ENCODE measurements at regions not wholly inside any gene's neighbourhood (a gene's known extent, or its start where the extent isn't known, plus 50 kb on each side); places are given as distances from the start of the nearest gene placed in this dataset.
"Not testable (repeated sequence)": the region's sequence is repeated elsewhere in the genome, so short reads cannot be mapped to it uniquely, and the experiment has no call there.

DNA sequence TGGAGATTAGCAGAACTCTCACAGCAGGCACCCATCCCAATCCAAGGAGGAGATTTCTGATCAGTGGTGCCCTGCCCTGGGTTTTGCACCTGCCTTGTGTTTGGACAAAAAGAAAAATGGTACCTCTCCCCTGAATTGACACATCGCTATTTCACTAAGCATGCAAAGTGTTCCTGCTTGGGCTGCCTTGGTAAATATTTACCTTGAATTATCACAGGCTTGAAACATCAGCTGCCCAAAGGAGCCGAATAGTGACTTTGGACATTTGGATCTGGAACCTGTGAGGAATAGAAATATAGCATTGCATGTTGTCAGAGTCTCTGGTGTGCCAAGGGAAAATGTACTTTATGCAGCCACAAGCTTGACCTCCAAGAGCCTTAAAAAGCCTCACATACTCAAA is 926.4 kb upstream of the FANCL start:
- DNase-seq (ENCODE audit: low read depth in 1 of 2, low spot score in 1 of 2): no peak

DNA sequence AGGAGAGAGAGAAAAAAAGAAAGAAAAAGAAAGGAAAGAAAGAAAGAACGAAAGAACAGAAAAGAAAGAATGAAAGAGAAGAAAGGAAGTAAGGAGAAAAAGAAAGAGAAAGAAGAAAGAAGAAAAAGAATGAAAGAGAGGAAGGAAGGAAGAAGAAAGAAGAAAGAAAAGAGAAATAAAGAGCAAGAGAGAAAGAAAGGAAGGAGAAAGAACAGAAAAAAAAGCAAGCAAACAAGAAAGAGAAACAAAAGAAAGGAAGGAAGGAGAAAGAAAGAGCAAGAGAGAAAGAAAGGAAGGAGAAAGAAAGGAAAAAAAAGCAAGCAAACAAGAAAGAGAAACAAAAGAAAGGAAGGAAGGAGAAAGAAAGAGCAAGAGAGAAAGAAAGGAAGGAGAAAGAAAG is 916.8 kb upstream of the FANCL start:
- not testable (repeated sequence) for DNase-seq (ENCODE audit: low read depth in 1 of 2, low spot score in 1 of 2)

DNA sequence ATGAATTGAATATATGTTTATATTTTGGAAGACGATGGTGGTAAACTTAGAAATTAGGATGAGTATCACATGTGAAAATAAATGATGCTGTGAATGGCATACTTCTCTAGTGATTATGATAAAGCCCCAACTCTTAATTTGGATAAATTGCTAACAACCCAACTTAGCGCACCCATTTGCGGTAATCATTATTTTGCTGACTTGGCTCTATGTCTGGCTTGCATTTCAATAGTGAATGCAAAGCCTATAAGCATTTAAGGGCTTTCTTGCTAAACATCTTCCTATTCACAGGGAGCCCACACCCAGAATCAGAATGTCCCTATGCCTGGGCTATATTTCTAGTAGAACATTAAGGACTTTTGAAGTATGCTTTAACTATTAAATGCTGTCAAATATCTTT is 910.7 kb upstream of the FANCL start:
- no peak for DNase-seq (ENCODE audit: low read depth in 1 of 2, low spot score in 1 of 2)

DNA sequence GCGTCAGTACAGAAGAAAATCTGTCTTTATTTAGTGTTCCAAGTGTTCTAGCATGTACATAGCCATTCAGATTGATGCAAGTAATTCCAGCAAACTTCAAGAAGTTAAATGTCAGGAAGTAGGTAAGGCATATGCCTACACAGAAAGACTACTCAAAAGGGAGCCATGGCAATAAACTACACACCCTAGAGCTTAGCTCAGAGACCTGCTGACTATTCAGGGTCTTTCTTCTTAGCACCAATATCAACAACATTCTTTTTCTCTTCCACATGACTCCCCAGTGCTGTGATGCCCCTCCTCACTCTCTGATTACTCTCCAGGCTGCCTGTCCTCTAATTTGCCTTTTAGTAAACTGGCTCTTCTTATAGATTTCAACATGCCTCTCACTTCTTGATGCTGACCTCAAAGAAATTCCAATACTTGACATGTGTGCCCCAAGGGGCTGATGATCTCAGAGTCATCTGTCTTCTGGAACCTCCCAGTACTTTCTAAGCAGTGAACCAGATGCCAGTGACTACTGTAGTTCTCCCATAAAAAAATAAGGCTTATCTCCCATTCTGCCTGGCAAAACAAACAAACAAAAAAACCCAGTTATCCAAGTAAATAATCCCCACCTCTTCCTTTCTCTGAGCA is 909.2 kb upstream of the FANCL start:
- DNase-seq (ENCODE audit: low read depth in 1 of 2, low spot score in 1 of 2): no peak

DNA sequence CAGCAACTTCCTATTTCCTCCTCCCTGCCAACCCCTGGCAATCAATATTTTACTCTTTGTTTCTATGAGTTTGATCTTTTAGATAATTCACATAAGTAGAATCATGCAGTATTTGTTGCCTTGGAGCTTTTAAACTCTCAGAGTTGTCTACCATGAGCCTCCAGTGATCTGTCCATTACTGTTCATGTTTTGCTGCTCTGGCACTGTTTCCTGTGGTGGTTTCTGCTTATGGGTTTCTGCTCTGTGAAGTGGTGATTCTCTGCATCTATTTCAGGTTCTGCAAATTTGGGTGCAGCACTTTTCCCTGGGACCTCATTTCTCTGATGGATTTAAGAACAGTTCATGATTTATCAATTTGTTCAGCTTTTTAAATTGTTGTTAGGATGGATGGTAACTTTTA is 908.1 kb upstream of the FANCL start:
- no peak for DNase-seq (ENCODE audit: low read depth in 1 of 2, low spot score in 1 of 2)

DNA sequence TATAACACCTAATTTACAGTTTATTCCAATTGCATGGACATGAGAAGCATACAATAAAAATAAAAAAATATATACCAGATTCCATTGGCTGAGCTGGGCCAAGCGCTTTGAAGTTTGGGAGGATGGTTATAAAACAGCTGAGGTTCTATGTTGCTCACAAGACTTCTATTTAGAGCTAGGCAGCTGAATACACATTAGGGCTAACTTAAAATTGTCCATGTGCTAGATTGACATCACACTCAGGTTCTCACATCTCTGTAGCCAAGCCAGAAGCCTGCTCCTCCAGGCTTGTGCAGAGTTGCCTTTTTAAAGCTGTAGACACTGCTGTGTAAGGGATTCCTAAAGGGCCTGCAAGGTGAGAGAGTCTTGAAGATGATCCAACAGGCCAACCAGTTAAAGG is 871.1 kb upstream of the FANCL start:
- no peak for DNase-seq (ENCODE audit: low read depth in 1 of 2, low spot score in 1 of 2)

DNA sequence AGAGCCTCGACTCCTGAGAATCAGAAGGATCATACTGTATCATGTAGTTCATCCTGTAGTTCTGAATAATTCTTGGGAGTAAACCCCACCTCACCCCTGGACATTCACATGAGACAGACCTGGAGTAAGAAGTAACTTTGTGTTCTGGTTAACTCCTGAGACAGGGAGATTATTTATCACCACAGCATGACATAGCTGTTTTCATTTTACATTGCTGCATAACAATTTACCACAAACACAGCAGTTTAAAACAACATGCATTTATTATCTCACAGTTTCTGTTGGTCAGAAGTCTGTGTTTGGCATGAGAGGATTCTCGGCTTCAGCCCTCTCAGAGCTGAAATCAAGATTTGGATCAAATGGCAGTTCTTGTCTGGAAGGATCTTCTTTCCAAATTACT is 855.8 kb upstream of the FANCL start:
- DNase-seq (ENCODE audit: low read depth in 1 of 2, low spot score in 1 of 2): no peak

DNA sequence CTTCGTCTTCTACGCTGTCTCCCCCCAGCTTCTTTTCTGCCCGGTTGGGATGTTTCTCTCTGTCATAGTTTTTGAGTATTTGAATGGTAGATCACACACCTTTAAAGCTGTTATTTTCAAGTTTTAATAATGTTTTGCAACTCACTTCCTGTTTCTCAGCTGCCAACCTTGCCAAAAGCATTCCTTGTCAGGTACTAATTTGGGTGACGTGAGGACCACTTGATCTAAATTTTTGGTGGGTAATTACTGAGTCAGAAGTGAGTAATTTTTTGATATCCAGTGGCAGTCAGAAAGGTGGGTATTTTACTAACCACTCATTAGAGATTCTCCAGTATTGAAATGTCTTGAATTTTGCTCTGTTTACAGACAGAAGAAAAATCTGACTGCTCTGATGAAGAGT is 852.4 kb upstream of the FANCL start:
- DNase-seq (ENCODE audit: low read depth in 1 of 2, low spot score in 1 of 2): no peak

DNA sequence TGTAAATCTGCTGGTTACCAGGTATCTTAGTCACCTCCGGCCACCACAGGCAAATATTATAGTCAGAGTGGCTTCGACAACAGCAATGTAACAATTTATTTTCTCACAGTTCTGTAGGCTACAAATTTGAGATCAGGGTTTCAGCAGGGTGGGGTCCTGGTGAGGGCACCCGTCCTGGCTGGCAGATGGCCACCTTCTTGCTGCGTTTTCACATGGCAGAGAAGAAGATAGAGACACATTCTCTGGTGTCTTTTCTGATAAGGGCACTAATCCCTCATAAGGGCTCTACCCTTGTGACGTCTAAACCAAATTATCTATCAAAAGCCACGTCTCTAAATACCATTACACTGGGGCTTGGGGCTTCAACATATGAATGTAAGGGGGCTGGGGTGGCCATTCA is 843.2 kb upstream of the FANCL start:
- DNase-seq (ENCODE audit: low read depth in 1 of 2, low spot score in 1 of 2): no peak

DNA sequence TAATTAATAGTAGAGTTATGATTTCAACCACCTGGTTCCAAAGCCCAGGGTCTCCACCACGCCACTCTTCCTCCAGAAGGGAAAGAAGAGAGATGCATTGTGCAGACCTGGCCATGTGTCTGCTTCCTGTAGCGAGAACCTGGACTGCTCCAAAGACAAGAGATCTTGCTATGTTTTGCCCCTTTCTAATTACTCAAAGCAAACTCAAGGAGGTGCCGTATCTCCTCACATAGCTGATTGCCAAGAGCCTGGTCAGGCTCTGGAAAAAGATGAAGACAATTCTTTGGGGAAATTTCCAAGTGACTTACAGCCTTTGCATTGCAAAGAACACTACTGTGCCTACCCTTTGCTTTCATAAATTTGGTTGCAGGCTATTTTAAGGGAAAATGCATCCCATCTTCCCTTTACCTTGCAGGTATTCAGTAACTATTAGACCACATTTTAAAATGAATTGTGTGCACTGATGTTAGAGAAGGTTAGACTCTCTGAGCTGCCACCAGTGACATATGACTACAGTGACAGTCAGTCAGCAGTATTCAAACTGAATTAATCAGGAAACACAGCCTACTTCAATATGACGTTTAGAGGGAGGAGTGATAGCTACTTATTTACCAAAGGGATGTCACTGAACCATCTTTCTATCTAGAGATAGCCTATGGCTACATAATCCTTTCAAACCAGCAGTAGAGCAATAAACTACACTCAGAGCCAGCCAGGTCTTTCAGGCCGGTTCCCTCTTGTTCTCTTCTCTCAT is 842.1 kb upstream of the FANCL start:
- no peak for DNase-seq (ENCODE audit: low read depth in 1 of 2, low spot score in 1 of 2)

DNA sequence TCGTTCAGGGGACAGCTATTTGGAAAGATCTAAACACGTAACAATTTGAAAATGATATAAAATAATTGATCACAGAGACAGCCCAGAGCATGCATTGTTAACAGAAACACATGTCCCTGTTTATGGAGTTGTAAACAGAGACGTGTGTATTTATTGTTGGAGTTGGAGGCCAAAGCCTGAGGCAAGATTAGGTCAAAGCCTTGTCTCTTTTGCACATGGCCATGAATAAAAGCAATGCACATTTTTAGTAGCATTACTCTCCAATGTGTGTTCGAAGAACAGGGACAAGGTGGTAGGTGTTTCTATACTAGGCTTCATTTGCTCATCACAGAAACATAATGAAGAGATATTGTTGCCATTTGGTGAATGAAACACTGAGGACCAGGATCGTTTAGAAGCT is 841.5 kb upstream of the FANCL start:
- no peak for DNase-seq (ENCODE audit: low read depth in 1 of 2, low spot score in 1 of 2)

DNA sequence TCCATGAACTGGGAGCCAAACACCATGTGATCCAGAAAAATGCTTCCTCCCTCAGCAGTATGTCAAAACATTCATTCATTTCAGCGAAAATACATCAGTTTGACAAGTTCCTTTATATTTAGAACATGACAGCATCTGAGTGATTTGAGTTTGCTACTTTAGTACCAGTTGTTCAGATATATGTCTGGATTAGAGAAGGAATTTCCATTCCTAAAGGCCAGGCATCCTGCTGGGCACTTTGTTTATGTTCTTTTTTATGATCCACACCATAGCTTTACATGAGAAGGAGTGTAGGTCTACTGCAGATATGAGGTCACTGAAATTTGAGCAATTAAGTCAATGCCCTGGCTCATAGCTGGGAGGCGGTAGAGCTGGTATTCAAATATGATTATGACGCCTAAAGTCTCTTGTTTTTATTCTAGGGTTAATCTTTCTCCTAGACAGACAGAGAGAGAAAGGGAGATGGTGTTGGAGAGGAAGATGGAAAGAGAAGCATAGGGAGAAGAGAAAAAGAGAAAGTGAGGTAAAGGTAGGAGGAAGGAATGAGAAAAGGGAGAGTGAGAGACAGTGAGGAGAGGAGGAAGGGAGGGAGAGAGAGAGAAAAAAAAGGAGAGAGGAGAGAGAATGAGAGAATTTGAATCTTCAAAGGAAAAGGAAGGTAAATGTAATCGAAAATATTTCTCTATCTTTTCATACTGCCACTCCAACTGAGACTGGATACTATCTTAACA is 839.5 kb upstream of the FANCL start:
- no peak for DNase-seq (ENCODE audit: low read depth in 1 of 2, low spot score in 1 of 2)

DNA sequence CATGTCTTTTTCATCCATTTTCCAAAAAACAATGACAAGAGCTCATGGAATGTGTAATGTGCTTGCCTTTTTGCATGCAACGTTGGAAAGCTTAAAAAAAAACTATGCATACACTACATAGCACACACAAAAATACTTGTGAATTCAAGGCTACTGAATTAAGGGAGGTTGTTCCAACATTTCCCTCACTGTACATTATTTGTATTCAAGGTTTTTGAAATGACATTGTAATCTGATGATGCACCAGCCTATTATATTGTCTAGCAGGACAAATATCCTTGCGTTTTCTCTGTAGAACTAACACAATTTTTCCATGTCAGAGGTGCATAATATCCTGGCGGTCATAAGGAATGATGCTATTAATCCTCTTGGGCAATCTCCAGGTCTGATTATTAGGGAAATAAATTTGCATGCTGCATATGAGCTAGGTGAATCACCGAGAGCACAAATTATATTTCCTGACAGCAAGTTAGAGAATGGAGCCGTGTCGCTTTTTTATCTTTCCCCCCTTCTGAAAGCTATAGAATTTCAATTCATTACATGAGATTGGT is 836.9 kb upstream of the FANCL start:
- no peak for DNase-seq (ENCODE audit: low read depth in 1 of 2, low spot score in 1 of 2)

DNA sequence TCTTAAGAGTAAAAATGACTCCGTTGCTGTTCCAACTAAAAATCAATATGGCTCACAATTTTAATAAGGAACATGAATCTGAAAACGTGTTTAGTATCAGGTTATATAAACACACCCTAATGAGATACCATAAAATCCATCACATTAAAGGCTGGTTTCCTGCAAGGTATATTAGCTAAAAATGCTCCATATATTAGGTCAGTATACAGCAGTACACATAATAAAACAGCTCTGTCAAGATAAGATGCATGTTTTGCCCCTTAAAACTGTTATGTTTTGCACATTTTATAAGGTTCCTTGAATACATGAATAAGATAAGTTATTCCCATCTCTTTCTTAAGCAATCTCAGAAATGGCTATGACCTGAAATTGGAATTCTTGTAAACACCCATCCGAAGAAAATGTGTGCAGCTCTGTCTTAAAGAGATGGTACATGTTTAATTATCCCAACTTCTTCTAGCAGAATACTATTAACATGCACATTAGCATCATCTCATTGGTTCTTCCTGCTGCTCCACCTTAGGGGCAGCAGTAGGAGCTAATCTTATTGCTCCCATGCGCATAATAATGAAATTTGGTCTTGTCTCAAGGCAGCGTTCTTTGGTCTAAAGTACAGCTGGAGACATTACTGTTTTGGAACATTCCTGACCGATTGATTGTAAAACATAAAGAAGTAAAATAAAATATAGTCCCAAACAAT is 836.1 kb upstream of the FANCL start:
- DNase-seq (ENCODE audit: low read depth in 1 of 2, low spot score in 1 of 2): no peak

DNA sequence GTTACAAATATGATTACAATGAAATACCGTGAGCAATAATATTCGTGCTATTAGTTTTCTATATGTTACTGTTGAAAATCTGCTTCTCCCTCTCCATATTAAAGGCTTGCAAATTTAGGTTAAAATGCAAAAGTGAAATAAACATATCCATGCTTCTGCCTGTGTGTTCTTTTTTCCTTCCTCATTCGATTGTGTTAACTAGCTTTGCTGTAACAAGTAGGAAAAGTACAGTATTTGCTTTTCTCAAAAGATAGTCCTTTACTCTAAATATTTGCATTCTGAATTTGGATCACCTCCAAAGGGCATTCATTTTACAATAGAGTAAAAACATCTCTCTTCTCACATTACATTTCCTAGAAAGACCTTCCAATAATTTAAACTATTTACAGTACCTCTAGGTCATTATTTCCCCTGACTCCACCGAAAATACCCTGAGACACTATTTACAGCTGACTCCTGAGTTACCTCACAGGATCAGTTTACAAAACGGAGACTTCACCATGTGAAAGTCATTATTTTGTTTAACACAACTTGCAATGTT is 835.0 kb upstream of the FANCL start:
- DNase-seq (ENCODE audit: low read depth in 1 of 2, low spot score in 1 of 2): no peak

DNA sequence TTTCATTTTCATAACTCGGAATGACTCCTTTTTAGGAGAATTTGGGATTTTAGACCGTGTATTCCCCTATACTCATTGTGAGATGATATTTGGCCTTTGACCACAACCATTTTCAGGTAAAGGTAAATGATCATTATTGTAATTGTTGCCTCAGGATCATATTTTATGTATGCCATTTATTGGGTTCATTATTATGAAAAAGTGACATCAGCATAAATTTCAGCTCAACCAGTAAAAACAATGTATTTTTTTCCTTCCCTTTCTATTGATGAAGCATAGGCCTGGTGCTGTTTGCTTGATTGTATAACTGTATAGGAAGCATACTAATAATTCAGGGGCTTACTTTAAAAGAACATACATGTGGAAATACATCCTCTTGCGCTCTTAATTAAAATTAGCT is 832.9 kb upstream of the FANCL start:
- no peak for DNase-seq (ENCODE audit: low read depth in 1 of 2, low spot score in 1 of 2)

DNA sequence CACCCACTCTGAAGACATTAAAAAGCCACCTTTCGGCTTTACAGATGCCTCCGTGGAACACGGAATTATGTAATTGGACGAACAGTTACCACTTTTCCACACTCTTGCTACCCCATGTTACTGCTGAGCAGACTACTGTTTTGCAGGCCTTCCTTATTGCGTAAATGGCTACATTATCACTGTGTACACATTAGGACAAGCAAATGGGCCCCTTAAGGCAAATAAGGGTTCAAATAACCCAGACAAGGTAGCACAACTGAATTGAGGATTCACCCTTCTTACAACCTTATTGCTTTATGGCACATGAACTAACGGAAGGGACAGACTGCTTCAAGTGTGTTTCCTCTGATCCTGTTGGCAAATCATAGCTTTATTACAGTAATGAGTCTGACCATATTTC is 832.2 kb upstream of the FANCL start:
- DNase-seq (ENCODE audit: low read depth in 1 of 2, low spot score in 1 of 2): no peak

DNA sequence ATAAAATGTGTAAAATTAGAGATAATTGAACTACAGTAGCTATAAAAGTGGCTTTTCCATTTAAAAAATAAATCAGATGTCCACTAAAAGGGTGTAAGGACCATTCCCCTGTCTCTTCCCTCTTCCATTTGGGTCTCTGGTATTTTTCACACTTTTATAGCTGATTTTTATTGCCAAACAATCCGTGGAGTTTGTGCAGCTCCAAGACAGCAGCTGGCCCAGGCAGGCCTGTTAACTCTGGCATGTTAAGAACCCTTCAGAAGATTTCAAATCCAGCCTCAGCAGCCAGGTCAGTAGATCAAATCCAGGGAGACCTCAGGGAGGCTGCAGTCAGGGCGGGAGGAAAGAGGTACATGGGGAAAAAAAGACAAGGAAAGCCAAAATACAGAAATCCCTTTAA is 827.1 kb upstream of the FANCL start:
- DNase-seq (ENCODE audit: low read depth in 1 of 2, low spot score in 1 of 2): no peak

DNA sequence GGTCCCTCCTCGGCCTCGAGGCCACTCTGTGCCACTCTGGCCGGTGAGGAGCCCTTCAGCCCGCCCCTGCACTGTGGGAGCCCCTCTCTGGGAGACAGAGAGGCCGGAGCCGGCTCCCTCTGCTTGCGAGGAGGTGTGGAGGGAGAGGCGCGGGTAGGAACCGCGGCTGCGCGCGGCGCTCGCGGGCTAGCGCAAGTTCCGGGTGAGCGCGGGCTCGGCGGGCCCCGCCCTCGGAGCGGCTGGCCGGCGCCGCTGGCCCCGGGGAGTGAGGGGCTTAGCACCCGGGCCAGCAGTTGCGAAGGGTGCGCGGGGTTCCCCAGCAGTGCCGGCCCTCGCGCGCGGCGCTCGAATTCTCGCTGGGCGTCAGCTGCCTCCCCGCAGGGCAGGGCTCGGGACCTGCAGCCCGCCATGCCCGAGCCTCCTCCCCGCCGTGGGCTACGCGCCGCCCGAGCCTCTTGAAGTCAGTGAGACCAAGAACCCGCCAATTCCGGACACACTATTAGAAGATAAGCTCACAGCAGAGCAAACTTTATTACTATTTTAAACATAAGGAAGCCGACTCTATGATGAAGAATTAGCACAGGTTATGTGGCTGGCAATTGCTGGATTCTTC is 825.8 kb upstream of the FANCL start:
- no peak for DNase-seq (ENCODE audit: low read depth in 1 of 2, low spot score in 1 of 2)

DNA sequence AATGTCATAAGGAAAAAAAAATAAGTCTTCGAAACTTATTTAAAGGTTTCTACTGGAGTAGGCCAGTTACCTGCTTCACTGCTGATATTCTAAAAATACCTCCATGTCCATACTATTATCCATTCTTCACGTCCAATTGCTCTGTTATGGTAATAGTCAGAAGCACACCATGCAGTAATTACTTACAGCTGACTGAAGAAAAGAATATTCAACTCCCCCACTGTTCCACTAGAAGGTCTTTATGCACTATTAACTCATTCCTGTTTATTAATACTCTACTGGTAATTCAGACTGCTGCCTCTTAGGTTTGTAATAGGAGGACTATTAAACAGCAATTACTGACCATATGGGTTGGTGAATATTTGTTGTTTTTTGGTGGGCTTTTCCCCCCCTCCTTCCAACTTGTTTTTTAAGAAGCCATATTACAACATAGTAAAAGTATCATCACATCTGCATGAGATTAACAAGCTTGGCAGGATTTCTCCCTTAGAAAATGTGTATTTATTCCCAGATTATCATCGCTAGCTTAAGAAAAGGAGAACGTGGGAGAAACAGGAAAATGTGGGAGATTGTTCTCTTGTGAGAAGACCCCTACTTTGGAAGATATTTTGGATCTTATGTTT is 806.4 kb upstream of the FANCL start:
- DNase-seq (ENCODE audit: low read depth in 1 of 2, low spot score in 1 of 2): no peak

Data from stimulated activated CD4-positive, alpha-beta T cell treated with anti-CD3 and anti-CD28 coated beads, Interleukin-15, amount 100 ng/mL, for 1 hour (primary cell).